GM18873 (cell line): ENCODE measurements at regions not wholly inside any gene's neighbourhood (a gene's known extent, or its start where the extent isn't known, plus 50 kb on each side); places are given as distances from the start of the nearest gene placed in this dataset.
"Not testable (repeated sequence)": the region's sequence is repeated elsewhere in the genome, so short reads cannot be mapped to it uniquely, and the experiment has no call there.

Experiments
- ATAC-seq: cut with Tn5 transposase; IDR thresholded peaks from one replicate; pipeline ENCODE4 v1.9.1; 2021; ENCODE audit warnings: mild to moderate bottlenecking, moderate library complexity, moderate number of reproducible peaks; ENCODE audit not compliant: unreplicated experiment, low FRiP score

DNA sequence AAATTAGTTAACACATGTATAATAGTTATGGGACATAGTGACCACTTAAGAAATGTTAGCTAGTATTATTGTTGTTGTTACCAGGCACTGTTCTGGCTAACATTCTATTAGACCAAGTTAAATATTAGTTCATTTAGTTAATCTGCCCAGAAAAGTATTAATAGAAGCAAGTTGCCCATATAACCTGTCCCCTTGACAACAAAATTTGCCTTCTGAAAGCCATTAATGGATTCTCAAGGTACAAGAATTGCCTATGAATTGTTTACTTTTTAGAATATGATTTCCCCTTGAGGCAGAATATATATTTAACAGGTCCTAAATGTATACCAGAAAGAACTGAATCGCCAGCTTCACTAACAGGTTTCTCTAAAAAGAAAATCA, 167.3 kb upstream of the TMCC3 start:
- peak; percentile 36 for ATAC-seq

DNA sequence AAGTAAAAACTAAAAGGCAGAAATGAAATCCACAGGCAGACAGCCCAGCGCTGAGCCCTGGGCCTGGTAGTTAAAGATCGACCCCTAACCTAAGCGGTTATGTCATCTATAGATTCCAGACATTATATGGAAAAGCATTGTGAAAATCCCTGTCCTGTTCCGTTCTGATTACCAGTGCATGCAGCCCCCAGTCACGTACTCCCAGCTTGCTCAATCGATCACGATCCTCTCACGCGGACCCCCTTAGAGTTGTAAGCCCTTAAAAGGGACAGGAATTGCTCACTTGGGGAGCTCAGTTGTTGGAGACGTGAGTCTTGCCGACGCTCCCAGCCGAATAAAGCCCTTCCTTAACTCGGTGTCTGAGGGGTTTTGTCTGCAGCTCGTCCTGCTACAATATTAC, 166.8 kb upstream of the TMCC3 start:
- ATAC-seq = not testable (repeated sequence)

DNA sequence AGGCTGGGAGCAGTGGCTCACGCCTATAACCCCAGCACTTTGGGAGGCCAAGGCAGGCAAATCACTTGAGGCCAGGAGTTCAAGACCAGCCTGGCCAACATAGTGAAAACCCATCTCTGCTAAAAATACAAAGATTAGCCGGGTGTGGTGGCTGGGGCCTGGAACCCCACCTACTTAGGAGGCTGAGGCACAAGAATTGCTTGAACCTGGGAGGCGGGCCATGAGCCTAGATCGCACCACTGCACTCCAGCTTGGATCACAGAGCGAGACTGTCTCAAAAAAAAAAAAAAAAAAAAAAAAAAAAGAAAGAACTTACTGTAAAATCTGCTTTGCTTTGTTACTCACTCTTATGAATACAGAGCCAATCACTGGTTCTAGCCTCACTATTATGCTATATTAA, 166.4 kb upstream of the TMCC3 start:
- ATAC-seq = not testable (repeated sequence)

DNA sequence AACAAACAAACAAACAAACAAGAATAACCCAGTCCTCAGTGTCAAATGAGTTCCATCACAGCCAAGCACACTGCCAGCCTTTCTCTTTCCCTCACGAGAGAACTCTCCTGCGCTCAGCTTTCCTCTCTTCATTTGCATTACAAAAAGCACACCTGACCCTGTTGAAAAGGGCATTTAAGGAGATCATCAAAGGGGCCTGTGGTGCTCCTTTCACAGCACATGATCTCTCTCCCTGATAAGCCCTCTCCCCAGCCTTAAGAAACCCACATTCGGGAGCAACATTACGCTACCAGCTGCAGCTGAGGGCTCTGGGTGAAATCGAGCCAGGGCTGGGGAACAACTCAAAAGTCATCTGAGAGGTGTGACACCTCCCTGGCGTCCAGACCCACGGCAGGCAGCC, 165.6 kb upstream of the TMCC3 start:
- ATAC-seq = no peak

DNA sequence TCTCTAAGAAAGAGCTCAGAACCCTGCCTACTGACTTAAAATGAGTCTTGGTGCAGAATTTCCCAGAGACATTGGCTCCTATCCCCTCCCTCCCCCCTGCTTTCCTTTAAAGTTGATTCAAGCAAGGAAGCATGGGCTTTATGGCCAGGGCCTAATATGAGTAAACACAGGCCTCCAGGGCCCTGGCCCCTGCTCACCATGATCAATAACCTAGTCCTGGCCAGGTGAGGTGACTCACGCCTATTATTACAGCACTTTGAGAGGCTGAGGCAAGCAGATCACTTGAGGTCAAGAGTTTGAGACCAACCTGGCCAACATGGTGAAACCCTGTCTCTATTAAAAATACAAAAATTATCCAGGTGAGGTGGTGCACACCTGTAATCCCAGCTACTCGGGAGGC, 165.1 kb upstream of the TMCC3 start:
- ATAC-seq = no peak

DNA sequence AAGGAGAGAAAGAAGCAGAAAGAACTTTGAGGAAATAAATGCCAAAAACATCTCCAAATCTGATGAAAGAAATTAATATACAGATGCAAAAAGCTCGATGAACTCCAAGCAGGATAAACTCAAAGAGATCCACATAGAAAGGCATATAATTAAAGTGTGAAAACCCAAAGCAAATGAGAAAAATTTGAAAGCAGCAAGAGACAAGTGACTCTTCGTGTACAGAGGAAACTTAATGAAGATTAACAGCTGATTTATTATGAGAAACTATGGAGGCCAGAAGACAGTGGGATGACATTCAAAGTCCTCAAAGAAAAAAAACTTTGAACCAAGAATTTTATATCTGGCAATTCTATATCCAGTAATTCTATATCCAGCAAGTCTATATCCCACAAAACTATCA, 163.0 kb upstream of the TMCC3 start:
- no peak for ATAC-seq

DNA sequence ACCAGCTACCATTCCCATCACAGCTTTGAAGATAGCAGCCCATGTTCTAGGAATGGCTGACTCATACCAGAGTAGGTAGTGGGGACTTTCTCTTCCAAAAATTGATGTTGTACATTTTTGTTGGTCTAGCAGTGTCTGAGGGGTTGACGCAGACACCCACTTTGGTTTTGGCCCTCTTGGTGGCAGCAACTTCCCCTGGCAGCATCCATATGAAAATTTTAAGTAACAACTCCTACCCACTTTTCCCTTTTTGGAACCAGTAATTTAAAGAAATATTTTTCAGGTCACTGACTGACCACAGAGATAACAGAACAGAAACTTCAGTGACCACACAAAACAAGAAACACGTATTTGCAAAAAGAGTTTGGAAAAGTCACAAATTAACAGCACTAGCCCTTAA, 162.0 kb upstream of the TMCC3 start:
- no peak for ATAC-seq

DNA sequence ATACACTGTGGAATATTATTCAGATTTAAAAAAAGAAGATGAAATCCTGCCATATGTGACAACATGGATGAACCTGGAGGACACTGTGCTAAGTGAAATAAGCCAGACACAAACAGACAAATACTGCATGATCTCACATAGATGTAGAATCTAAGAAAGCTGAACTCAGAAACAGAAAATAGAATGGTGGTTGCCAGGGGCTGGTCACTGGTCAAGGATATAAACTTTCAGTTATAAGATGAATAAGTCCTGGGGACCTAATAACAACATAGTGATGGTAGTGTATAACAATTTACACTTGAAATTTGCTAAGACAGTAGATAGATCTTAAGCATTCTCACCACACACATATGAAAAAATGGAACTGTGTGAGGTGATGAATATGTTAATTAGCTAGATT, 161.3 kb upstream of the TMCC3 start:
- no peak for ATAC-seq

DNA sequence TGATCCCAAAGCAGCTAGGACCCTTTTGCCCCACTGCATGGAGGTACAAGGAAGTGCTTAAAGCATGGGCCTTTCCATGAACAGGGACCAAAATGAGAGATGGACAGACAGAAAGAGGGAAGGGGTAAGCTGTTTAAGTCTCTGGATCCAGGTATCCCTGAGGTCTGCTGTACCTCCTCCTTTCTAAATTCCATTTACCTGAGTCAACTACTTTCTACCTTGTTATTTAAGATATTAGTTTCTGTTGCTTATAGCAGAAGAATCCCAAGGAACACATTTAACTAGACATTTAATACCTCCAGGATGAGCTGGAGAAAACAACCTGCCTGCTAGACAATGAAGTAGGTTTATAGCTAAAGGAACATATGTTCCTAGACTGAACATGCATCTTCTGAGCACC, 157.6 kb upstream of the TMCC3 start:
- no peak for ATAC-seq

DNA sequence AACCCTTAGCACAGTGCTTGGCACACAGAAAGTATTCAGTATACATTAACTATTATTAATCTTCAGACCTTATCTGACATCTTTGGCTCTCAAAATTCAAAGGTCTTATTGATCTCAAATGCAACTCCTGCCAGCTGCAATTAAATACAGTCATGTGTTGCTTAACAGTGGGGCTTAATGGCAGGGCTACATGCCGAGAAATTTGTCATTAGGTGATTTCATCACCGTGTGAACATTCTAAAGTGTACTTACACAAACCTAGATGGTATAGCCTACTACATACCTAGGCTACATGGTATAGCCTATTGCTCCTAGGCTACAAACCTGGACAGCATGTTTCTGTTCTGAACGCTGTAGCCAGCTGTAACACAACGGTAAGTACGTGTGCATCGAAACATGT, 156.3 kb upstream of the TMCC3 start:
- ATAC-seq = no peak

DNA sequence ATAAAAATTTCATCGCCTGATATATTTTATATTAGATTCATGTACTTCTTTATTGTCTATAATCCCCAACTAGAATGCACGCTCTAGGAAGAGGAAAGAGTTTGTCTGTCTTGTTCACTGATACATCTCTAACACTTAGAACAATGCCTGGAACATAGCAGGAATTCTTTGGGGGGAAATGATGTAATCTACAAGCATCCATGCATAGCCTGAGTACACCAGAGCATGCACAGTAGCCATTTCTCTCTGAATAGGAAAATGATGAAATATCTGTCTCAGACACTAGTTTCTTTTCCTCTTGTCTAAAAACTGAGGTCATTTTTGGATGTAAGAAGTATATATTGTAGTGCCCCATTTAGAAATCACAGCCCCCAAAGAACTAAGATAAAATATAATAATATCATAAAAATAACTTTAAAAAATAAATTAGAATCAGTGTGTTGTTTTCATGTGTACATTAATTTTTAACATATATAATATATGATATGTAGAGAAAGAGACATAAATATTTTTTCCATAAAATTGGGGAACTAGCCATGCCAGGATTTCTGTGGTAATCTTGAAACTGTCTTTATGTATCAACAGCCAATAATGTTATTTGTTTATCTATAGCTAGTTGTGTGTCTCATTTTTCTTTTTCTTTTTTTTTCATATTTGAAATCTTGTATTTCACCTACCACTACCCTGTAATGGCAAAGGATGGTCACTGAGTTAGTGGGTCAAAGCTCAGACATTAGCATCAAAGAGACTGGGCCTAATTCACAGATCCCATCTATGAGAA, 155.6 kb upstream of the TMCC3 start:
- no peak for ATAC-seq

DNA sequence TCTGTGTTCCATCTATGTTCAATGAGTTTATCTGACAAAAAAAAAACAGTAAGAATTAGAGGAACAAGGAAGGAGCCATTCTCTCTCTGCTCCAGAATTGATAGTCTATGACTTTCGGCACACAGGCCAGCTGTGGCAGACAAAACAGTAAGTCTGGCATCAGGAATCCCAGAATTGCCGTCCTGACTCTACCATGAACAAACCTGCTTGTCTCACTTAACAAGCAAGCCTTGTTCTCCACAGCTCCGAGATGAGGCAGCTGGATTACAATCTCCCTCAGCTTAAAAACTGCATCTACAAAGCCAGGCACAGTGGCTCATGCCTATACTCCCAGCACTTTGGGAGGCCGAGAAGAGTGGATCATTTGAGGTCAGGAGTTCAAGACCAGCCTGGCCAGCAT, 153.6 kb upstream of the TMCC3 start:
- no peak for ATAC-seq

DNA sequence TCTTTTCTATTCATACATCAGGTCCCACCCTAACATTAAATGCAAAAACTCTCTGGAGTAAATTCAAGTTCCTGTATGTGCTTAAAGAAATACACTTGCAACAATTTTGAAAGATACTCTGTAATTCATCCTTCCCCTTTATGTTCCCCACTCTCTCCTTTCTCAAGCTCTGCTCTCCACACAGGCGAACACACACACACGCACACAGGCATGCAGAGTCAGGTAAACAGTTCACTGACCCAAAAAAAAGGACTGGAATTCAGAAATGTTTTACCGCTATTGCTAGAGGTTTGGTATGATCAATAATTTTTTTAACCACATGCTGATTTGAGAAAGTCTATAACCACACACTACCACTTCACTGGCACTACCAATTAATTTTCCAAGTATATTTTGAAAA, 152.4 kb upstream of the TMCC3 start:
- ATAC-seq = no peak

DNA sequence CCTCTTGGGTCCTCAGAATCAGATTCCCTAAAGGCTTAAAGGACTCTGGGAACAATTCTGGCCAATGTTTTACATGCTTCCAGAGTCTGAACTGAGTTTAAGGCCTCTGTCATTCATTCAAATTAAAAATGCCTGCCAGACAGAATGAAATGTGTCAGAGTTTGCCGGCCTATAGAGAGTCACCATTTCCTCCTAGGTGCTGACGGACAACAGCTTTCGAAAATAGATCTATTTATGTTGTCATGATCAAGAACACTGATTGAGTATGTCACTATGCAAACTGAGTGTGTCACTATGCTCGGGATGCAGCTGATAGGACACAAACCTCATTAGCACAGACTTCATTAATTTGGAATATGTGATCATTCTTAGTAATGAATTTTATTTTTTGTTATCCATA, 151.4 kb upstream of the TMCC3 start:
- ATAC-seq = no peak

DNA sequence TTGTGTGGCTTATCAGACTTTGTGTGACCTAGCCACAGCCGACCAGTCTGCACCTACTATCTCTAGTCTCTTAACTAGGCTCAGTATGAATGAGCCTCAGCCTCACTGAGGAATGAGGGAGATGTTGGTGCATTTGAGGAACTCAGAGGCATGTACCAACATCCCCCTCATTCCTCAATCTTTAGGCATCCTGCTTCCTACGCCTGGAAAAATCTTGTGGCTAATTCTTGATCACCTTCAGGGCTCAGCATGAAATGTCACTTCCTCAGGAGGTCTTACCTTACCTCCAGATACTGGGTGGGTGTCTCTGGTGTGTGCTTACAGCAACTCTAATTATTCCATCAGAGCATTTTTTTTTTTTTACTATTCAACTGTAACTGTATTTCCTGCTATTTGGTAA, 148.8 kb upstream of the TMCC3 start:
- ATAC-seq = no peak

DNA sequence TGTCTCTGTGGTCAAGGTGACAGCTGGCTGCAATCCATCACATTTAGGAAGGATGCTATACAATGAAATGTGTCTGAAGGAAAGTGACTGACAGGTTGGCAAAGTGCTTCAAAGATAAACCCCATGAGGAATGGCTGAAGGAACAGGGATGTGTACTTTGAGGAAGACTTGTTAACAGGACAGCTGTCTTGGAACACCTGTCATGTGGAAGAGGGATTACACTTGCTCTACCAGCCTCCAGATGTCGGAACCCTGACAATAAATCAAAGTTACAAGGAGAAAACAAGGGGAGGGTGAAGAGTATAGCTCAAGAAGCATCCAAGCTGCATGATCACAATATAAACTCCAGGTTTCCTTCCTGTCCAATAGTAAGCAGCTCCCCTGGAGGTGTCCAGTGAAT, 147.8 kb upstream of the TMCC3 start:
- no peak for ATAC-seq

DNA sequence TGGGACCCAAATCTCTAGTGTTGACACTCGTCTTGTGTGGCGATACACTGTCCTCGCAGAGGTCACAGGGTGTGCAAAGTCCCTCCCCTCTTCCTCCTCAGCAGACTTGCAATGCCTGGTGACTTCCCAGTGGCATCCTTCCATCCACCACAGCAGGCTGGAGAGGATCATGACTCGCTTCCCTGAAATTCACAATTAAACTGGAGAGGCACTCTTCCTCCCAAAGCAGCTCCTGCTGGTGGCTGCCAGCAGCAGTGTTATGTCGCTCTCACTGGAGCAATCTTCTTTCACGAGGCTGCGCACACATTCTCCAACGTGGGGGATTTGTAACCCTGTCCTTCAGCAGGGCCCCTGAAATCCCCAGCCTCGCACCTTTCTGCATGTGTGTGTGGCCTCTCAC, 145.2 kb upstream of the TMCC3 start:
- no peak for ATAC-seq

DNA sequence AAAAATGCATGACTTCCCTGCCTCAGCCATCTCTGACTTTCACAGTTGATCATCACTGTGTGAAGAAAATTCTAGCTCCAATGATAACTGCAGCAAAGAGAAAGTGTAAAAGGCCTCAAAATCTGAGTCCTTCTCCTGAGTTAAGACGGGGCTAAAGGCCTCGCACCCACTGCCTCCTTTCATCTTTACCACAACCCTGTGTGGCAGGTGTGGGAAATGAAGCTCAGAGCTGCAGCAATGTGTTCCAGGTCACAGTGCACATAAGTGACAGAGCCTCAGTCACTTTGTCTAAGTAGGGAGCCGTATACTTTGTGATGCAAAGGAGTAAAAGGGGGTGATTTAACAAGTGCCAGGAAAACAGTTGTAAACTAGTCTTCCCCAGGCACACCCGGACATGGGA, 144.7 kb upstream of the TMCC3 start:
- ATAC-seq = no peak

DNA sequence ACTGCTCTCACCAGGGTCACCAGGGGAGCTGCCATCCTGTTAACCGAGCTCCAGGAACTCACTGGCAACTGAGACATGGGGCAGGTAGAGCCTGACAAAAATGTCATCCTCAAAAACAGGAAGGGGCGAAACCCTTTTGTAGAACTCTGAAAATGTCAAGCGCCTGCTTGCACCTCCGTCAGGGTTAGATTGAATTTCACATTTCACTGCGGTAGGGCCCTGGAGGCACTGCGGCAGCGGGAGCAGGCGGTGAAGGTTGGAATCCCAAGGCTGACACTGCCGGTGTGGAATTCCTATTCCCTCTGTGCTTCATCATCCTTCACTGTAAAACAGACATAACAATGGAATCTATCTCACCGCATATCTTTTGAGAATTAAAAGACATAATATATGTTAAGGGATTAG, 142.8 kb upstream of the TMCC3 start:
- ATAC-seq = no peak

DNA sequence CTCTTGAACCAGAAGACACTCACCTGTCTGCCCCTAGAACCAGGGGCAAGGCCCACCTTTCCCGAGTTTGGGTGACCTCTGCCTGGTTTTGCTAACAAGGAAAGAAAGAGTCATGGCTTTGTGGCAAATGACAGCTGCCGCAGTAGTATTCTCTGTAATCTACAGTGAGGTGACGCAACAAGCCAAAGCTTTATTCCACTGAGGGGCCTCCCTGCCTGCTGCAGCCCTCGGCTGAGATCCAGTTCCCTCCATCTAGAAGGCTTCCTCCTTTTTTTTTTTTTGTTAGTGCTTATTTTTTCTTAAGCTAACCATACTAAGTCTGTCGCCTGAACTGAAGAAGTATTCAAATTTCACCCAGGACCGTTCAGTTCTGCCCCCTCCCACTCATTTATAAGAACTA, 142.3 kb upstream of the TMCC3 start:
- no peak for ATAC-seq

DNA sequence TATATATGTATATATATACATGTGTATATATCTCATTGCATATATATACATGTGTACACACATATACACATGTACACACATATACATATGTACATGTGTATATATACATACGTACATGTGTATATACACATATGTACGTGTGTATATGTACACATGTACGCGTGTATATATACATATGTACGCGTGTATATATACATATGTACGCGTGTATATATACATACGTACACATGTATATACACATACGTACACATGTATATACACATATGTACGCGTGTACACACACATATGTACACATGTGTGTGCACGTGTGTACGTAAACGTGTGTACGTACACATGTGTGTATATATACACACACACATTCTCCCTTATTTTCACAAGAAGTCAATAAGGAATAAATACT, 141.6 kb upstream of the TMCC3 start:
- no peak for ATAC-seq

DNA sequence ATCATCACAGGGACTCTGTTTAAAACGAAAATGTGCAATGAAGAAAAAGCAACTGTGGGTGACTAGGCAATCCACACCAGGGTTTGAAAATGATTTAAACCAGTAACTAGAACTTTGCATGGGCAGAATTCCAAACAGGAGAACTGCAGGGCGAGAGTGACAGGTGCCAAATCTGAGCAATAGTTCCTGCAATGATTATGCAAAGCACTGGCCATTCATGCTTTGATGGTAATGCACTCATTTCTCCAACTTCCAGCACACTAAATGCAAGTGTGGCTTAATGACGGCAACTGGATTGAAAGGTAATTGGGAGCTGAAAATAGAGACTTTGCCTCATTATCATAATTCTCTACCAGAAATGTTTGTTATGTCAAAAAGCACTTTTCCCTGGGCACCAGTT, 140.5 kb upstream of the TMCC3 start:
- ATAC-seq = no peak

DNA sequence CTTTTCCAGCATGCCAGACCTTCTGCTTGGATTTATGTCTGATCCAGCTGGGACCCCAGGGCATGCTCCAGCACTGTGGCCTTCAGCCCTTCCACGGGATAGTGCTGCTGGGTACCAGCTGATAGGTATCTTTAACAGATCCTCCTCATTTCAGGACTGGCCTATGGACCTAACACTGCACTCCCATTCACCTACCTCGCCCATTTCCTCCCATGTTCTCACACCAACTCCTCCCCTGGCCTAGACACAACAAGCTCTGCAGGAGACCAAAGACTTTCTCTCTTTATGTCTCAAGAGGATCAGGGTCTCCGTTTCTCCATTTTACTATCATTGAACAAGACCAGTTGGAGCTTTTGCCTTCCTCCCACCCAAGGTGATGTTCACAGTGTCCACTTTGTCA, 140.0 kb upstream of the TMCC3 start:
- ATAC-seq = no peak
